C4-2B (cell line): ENCODE measurements at regions not wholly inside any gene's neighbourhood (a gene's known extent, or its start where the extent isn't known, plus 50 kb on each side); places are given as distances from the start of the nearest gene placed in this dataset.

Source experiments
- H3K27ac ChIP-seq: fragments of 450-650 bp; 2 replicates; pipeline ENCODE4 v1.5.1; 2017
- CTCF ChIP-seq: fragments of 450-650 bp; conservative IDR thresholded peaks from 2 replicates; pipeline ENCODE4 v1.5.1; 2017; ENCODE audit warnings: mild to moderate bottlenecking
- ZFX ChIP-seq: fragments of 450-650 bp; IDR thresholded peaks from 2 replicates; pipeline ENCODE4 v1.6.1; 2017

- no peak overlapping the region for H3K27ac ChIP-seq
- TF ChIP-seq ZFX (no peak), CTCF (no peak)
These were observed 672.8 kb upstream of the POT1 start for GRCh38 chr7:125602441-125602840.

GRCh38 chr7:125599387-125599786, 669.8 kb upstream of the POT1 start:
- no peak overlapping the region for H3K27ac ChIP-seq

GRCh38 chr7:125592331-125592730, 662.7 kb upstream of the POT1 start:
- TF ChIP-seq CTCF = no peak
- TF ChIP-seq ZFX = no peak
- H3K27ac ChIP-seq = no peak overlapping the region

More at GRCh38 chr7:125599387-125599786, 669.8 kb upstream of the POT1 start:
- TF ChIP-seq CTCF (no peak), ZFX (no peak)

GRCh38 chr7:125573126-125573525, 643.5 kb upstream of the POT1 start:
- no peak overlapping the region for H3K27ac ChIP-seq
- TF ChIP-seq ZFX (no peak), CTCF (no peak)

GRCh38 chr7:125572414-125572813, 642.8 kb upstream of the POT1 start:
- no peak overlapping the region for H3K27ac ChIP-seq
- TF ChIP-seq CTCF (no peak), ZFX (no peak)

- TF ChIP-seq ZFX (no peak), CTCF (no peak)
- H3K27ac ChIP-seq = no peak overlapping the region
These were observed 639.2 kb upstream of the POT1 start for GRCh38 chr7:125568799-125569198.

- H3K27ac ChIP-seq = no peak overlapping the region
- no peak for TF ChIP-seq CTCF
- no peak for TF ChIP-seq ZFX
These were observed 638.1 kb upstream of the POT1 start for GRCh38 chr7:125567686-125568085.
